ENCODE measurements at regions not wholly inside any gene's neighbourhood (a gene's known extent, or its start where the extent isn't known, plus 50 kb on each side); places are given as distances from the start of the nearest gene placed in this dataset.
A peak's percentile ranks its signal among the peaks of the same experiment; 100 is the strongest.

- DNase-seq = no peak
- Histone ChIP-seq H3K36me3 (ENCODE audit: low read depth, missing control alignments) (no peaks in the 10 kb centered on the region), H3K4me3 (no peak overlapping the region), H3K27ac (no peak overlapping the region), H3K27me3 (no peaks in the 10 kb centered on the region), H3K9me3 (no peaks in the 10 kb centered on the region), H3K4me1 (no peaks in the 10 kb centered on the region)
- no peak for TF ChIP-seq POLR2A (IDR thresholded peaks at IDR 0.05)
- TF ChIP-seq, protein P1, sequence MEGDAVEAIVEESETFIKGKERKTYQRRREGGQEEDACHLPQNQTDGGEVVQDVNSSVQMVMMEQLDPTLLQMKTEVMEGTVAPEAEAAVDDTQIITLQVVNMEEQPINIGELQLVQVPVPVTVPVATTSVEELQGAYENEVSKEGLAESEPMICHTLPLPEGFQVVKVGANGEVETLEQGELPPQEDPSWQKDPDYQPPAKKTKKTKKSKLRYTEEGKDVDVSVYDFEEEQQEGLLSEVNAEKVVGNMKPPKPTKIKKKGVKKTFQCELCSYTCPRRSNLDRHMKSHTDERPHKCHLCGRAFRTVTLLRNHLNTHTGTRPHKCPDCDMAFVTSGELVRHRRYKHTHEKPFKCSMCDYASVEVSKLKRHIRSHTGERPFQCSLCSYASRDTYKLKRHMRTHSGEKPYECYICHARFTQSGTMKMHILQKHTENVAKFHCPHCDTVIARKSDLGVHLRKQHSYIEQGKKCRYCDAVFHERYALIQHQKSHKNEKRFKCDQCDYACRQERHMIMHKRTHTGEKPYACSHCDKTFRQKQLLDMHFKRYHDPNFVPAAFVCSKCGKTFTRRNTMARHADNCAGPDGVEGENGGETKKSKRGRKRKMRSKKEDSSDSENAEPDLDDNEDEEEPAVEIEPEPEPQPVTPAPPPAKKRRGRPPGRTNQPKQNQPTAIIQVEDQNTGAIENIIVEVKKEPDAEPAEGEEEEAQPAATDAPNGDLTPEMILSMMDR (IDR thresholded peaks at IDR 0.05) = no peak
- intact Hi-C loops (cut with DNase I; ENCODE audit: low total_unique reads) = no loop called here
- 52 to 69% methylated on average over 1 of the region's 1 CpG for WGBS, 2 donors
Measured at GRCh38 chr9:1938135-1938534, 77.0 kb upstream of the SMARCA2 start.

DNA sequence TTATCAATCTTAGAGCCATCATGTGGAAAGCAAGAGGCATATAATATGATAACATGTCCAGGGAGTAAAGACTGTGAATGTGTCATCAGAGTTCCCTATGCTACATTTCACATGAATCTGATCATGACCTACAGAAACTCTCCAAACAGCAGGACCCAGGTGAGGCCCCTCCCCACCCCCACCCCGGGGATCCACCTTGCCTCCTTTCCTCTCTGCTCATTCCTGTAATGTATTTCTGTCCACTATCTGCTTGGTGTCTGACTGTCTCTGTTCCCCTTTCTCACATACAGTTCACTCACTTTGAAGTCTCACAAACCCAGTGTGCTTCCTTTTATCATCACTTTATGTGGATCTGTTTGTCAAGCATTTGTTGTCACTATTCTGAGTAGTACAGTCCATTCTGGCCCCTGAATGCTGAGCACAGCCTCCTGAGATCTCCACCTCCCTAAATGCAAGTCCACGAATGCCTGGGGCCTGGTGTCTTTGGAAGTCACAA lies 76.4 kb upstream of the SMARCA2 start:
- Histone ChIP-seq H3K27ac (no peak overlapping the region), H3K9me3 (no peaks in the 10 kb centered on the region), H3K27me3 (no peaks in the 10 kb centered on the region), H3K4me1 (no peaks in the 10 kb centered on the region), H3K36me3 (ENCODE audit: low read depth, missing control alignments) (no peaks in the 10 kb centered on the region), H3K4me3 (no peak overlapping the region)
- no peak for DNase-seq
- intact Hi-C loops (cut with DNase I; ENCODE audit: low total_unique reads) = no loop called here
- 89 to 90% methylated on average over 2 of the region's 2 CpGs for WGBS, 2 donors
- TF ChIP-seq, protein P1 (IDR thresholded peaks at IDR 0.05) = no peak
- no peak for TF ChIP-seq POLR2A (IDR thresholded peaks at IDR 0.05)

- Histone ChIP-seq H3K27me3 (no peaks in the 10 kb centered on the region), H3K36me3 (ENCODE audit: low read depth, missing control alignments) (no peaks in the 10 kb centered on the region), H3K27ac (no peak overlapping the region), H3K4me1 (no peaks in the 10 kb centered on the region), H3K9me3 (no peaks in the 10 kb centered on the region), H3K4me3 (no peak overlapping the region)
- intact Hi-C loops (cut with DNase I; ENCODE audit: low total_unique reads) = no loop called here
- no peak for DNase-seq
- 86 to 98% methylated on average over 1 of the region's 1 CpG for WGBS, 2 donors
- no peak for TF ChIP-seq POLR2A (IDR thresholded peaks at IDR 0.05)
- TF ChIP-seq, protein P1 (IDR thresholded peaks at IDR 0.05) = no peak
Measured at GRCh38 chr9:1939466-1939865, 75.7 kb upstream of the SMARCA2 start.

- Histone ChIP-seq H3K27me3 (no peaks in the 10 kb centered on the region), H3K27ac (no peak overlapping the region), H3K4me1 (no peaks in the 10 kb centered on the region), H3K36me3 (ENCODE audit: low read depth, missing control alignments) (no peaks in the 10 kb centered on the region), H3K4me3 (no peak overlapping the region), H3K9me3 (no peaks in the 10 kb centered on the region)
- intact Hi-C loops (cut with DNase I; ENCODE audit: low total_unique reads) = no loop called here
- peak; percentile 30 for DNase-seq
- TF ChIP-seq POLR2A (IDR thresholded peaks at IDR 0.05) = no peak
- TF ChIP-seq, protein P1 (IDR thresholded peaks at IDR 0.05) = peak in 2 of 3 experiments; percentile 32 to 55
- 44 to 55% methylated on average over 7 of the region's 7 CpGs for WGBS, 2 donors
Measured at GRCh38 chr9:1939926-1940368, 75.2 kb upstream of the SMARCA2 start.

GRCh38 chr9:1941989-1942388 lies 73.2 kb upstream of the SMARCA2 start:
- WGBS, 2 donors = 74 to 82% methylated on average over 3 of the region's 3 CpGs
- TF ChIP-seq, protein P1 (IDR thresholded peaks at IDR 0.05) = peak in 2 of 3 experiments; percentile 18 to 26
- no peak for TF ChIP-seq POLR2A (IDR thresholded peaks at IDR 0.05)
- Histone ChIP-seq H3K27ac (no peak overlapping the region), H3K9me3 (no peaks in the 10 kb centered on the region), H3K27me3 (no peaks in the 10 kb centered on the region), H3K4me3 (no peak overlapping the region), H3K4me1 (no peaks in the 10 kb centered on the region), H3K36me3 (ENCODE audit: low read depth, missing control alignments) (no peaks in the 10 kb centered on the region)
- no peak for DNase-seq
- intact Hi-C loops (cut with DNase I; ENCODE audit: low total_unique reads) = no loop called here

Data from testis (tissue), 2 donors.